Transverse colon (tissue), 4 donors: ENCODE measurements at regions not wholly inside any gene's neighbourhood (a gene's known extent, or its start where the extent isn't known, plus 50 kb on each side); places are given as distances from the start of the nearest gene placed in this dataset.

Source experiments
- DNase-seq: peaks from one replicate; pipeline ENCODE4 v3.0.0-alpha.2; 2019
- H3K27ac ChIP-seq, 4 donors: fragments of 200-600 bp; sonication (generic); 2 replicates each; pipeline ENCODE4 v1.5.1; 2016 to 2018; ENCODE audit warnings: inconsistent platforms in 4 of 4
- H3K27me3 ChIP-seq: fragments of 200-600 bp; sonication (generic); 2 replicates; pipeline ENCODE4 v1.5.1; 2017; ENCODE audit warnings: inconsistent platforms
- H3K36me3 ChIP-seq, 4 donors: fragments of 200-600 bp; sonication (generic); 2 replicates each; pipeline ENCODE4 v1.5.1; 2017 to 2019; ENCODE audit warnings: inconsistent platforms in 4 of 4
- H3K4me1 ChIP-seq, 4 donors: fragments of 200-600 bp; sonication (generic); 2 replicates each; pipeline ENCODE4 v1.5.1; 2017 to 2020; ENCODE audit warnings: inconsistent platforms in 4 of 4
- H3K4me3 ChIP-seq, 4 donors: fragments of 200-600 bp; sonication (generic); 1 replicate in 1 of 4; 2 replicates in 3 of 4; pipeline versions ENCODE4 v1.5.1 to v1.6.1; 2017 to 2019; ENCODE audit warnings: inconsistent platforms in 4 of 4
- H3K9me3 ChIP-seq, 2 donors: fragments of 200-600 bp; sonication (generic); 2 replicates each; pipeline ENCODE4 v1.5.1; 2017 to 2019; ENCODE audit warnings: inconsistent platforms in 2 of 2
- EP300 ChIP-seq: sonication (generic); formaldehyde crosslinking; IDR thresholded peaks from one replicate; pipeline ENCODE4 v1.6.1; 2017; ENCODE audit warnings: antibody characterized with exemption, low read depth
- POLR2A ChIP-seq: fragments of 450-650 bp; IDR thresholded peaks from one replicate; pipeline ENCODE4 v1.6.1; 2016; ENCODE audit warnings: antibody characterized with exemption, mild to moderate bottlenecking, moderate library complexity
- POLR2AphosphoS5 ChIP-seq, 3 donors: sonication (generic); formaldehyde crosslinking; IDR thresholded peaks; one replicate each; pipeline ENCODE4 v1.6.1; 2016; ENCODE audit warnings: antibody characterized with exemption in 3 of 3
- WGBS, 2 donors: methylation state at CpG; one replicate each; pipeline ENCODE4 v1.1.5; 2018; ENCODE audit warnings: low coverage in 1 of 2; 5-methylcytosine and 5-hydroxymethylcytosine counted together
- in situ Hi-C, 4 donors: fragments of 200-750 bp; cut with MboI; loops; one replicate each; pipeline versions ENCODE4 v1.15.0 to v1.15.1; 2017; ENCODE audit warnings: low sequenced_read_pairs in 3 of 4, low pct_ligation_motif_present in 1 of 4, low pct_unique_long_range_greater_than_20kb in 1 of 4
- intact Hi-C: fragments of 100-400 bp; cut with DNase I; formaldehyde crosslinking; loops from one replicate; pipeline ENCODE4 v1.15.1; 2023; ENCODE audit warnings: low total_unique reads
- TF ChIP-seq, protein P1 (sequence below), 5 experiments: fragments of 200-600 bp in 3 of 5; fragments of 450-650 bp in 2 of 5; sonication (generic) in 3 of 5; IDR thresholded peaks; 1 replicate in 2 of 5; 2 replicates in 3 of 5; pipeline ENCODE4 v1.5.1; 2016 to 2017; ENCODE audit warnings: antibody characterized with exemption in 5 of 5, inconsistent platforms in 3 of 5, mild to moderate bottlenecking in 2 of 5, moderate library complexity in 1 of 5

DNA sequence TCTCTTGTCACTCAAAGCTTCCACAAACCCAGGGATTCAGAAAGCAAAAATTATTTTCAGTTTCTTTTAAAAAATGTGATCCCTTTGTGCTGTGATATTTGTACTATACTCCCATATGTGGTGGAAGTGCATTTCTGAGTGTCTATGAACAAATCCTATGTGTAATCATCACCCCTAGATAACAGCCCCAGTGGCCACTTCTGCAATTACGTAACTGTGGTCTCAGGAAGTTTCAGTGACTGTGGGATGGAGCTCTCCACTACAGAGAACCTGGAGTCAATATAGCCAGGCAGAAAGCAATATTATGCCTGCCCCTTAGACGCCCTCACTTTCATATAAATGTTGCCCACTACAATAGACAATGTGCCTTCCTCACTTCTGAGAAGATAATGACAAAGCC is 1101.7 kb upstream of the GHITM start:
- in situ Hi-C loops (no loop called here), intact Hi-C loops (no loop called here)
- Histone ChIP-seq H3K36me3 (no peaks in the 10 kb centered on the region), H3K27me3 (no peaks in the 10 kb centered on the region), H3K9me3 (no peaks in the 10 kb centered on the region), H3K27ac (no peak overlapping the region), H3K4me3 (no peak overlapping the region), H3K4me1 (no peaks in the 10 kb centered on the region)
- TF ChIP-seq EP300 (no peak), POLR2AphosphoS5 (IDR thresholded peaks at IDR 0.05) (no peak), POLR2A (no peak)
- TF ChIP-seq, protein P1, sequence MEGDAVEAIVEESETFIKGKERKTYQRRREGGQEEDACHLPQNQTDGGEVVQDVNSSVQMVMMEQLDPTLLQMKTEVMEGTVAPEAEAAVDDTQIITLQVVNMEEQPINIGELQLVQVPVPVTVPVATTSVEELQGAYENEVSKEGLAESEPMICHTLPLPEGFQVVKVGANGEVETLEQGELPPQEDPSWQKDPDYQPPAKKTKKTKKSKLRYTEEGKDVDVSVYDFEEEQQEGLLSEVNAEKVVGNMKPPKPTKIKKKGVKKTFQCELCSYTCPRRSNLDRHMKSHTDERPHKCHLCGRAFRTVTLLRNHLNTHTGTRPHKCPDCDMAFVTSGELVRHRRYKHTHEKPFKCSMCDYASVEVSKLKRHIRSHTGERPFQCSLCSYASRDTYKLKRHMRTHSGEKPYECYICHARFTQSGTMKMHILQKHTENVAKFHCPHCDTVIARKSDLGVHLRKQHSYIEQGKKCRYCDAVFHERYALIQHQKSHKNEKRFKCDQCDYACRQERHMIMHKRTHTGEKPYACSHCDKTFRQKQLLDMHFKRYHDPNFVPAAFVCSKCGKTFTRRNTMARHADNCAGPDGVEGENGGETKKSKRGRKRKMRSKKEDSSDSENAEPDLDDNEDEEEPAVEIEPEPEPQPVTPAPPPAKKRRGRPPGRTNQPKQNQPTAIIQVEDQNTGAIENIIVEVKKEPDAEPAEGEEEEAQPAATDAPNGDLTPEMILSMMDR (IDR thresholded peaks at IDR 0.05): no peak
- no peak for DNase-seq
- 47 to 75% methylated on average over 2 of the region's 2 CpGs for WGBS, 2 donors

DNA sequence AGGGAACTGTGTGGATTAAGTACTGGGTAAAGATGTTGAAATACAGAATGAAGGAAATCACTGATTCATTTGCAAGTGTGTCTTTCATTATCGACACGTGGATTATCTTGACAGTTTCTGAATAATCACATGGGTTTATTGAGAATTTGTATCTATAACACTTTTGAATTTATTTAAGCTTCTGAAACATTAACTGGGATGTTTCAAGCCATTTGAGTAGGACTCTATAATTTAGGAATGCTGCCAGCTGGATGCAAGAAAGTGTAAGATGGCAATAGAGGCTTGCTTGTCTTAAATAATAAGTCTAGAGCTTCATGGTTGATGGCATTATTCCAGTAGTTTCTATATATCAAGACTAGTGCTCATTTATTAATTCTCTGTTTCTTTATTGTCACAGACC is 1100.7 kb upstream of the GHITM start:
- Histone ChIP-seq H3K27ac (no peak overlapping the region), H3K4me1 (no peaks in the 10 kb centered on the region), H3K9me3 (no peaks in the 10 kb centered on the region), H3K27me3 (no peaks in the 10 kb centered on the region), H3K36me3 (no peaks in the 10 kb centered on the region), H3K4me3 (no peak overlapping the region)
- in situ Hi-C loops: no loop called here
- intact Hi-C loops: no loop called here
- TF ChIP-seq, protein P1 (IDR thresholded peaks at IDR 0.05): no peak
- no peak for TF ChIP-seq POLR2A
- no peak for TF ChIP-seq EP300
- no peak for TF ChIP-seq POLR2AphosphoS5 (IDR thresholded peaks at IDR 0.05)
- no peak for DNase-seq
- WGBS, 2 donors: 78 to 93% methylated on average over 2 of the region's 2 CpGs

DNA sequence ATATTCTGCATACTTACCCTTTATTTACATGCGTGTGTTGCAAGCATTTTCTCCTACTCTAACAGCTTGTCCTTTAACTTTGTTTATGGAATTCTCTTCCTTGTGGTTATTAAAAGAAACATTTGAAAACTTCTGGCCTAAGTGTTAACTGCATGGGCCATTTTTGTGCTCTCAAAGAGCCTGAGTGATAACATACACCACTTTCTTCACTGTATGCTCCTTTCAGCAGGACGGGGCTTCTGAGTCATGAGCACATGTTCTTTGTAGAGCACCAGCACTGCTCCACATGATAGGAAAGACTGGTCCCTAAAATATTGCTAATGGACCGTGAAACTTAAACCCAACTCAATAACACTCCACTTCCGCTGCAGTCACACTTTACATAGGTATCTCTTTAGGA is 1093.6 kb upstream of the GHITM start:
- no peaks in the 10 kb centered on the region for H3K9me3 ChIP-seq
- no peaks in the 10 kb centered on the region for H3K4me1 ChIP-seq
- WGBS, 2 donors: 59 to 89% methylated on average over 4 of the region's 4 CpGs
- in situ Hi-C loops: no loop called here
- TF ChIP-seq POLR2A (no peak), POLR2AphosphoS5 (IDR thresholded peaks at IDR 0.05) (no peak), EP300 (no peak)
- TF ChIP-seq, protein P1 (IDR thresholded peaks at IDR 0.05): no peak
- intact Hi-C loops: no loop called here
- no peak overlapping the region for H3K4me3 ChIP-seq
- H3K27ac ChIP-seq: no peak overlapping the region
- DNase-seq: no peak
- no peaks in the 10 kb centered on the region for H3K36me3 ChIP-seq
- H3K27me3 ChIP-seq: no peaks in the 10 kb centered on the region

DNA sequence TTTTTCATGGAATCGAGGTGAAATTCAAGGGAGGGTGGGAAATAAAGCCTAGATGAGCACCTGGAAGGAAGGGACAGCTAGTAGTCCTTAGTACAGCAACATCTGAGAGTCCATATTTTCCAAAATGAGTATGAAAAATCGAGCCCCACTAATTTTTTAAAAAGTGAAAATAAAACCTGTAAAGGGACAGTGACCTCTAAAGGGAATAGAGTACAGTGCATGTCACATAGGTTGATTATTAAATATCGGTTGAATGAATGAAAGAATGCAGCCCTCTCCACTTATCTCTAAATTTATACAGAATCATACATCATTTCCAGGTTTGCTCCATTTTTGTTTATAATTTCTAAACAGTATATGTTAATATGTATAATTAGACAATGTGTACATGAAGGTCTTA is 1088.5 kb upstream of the GHITM start:
- 32 to 42% methylated on average over 3 of the region's 3 CpGs for WGBS, 2 donors
- in situ Hi-C loops: no loop called here
- H3K36me3 ChIP-seq: no peaks in the 10 kb centered on the region
- no peaks in the 10 kb centered on the region for H3K9me3 ChIP-seq
- DNase-seq: no peak
- no peak overlapping the region for H3K27ac ChIP-seq
- TF ChIP-seq EP300: no peak
- TF ChIP-seq POLR2A: no peak
- TF ChIP-seq, protein P1 (IDR thresholded peaks at IDR 0.05): no peak
- no peak for TF ChIP-seq POLR2AphosphoS5 (IDR thresholded peaks at IDR 0.05)
- no peaks in the 10 kb centered on the region for H3K4me1 ChIP-seq
- no peak overlapping the region for H3K4me3 ChIP-seq
- no peaks in the 10 kb centered on the region for H3K27me3 ChIP-seq
- intact Hi-C loops: no loop called here
